HepG2 (cell line): ENCODE measurements at regions not wholly inside any gene's neighbourhood (a gene's known extent, or its start where the extent isn't known, plus 50 kb on each side); places are given as distances from the start of the nearest gene placed in this dataset.

Source experiments
- CREBL2 ChIP-seq: sonication (generic); formaldehyde crosslinking; IDR thresholded peaks from 2 replicates; pipeline ENCODE4 v1.8.1; 2023; ENCODE audit warnings: missing genetic modification reagents, mild to moderate bottlenecking, borderline replicate concordance
- EZH2 ChIP-seq: conservative IDR thresholded peaks from 2 replicates; pipeline ENCODE4 v1.6.1; 2012; ENCODE audit warnings: mild to moderate bottlenecking, low read depth, low read length, moderate library complexity
- JARID2 ChIP-seq: sonication (generic); formaldehyde crosslinking; IDR thresholded peaks from 2 replicates; pipeline ENCODE4 v1.8.1; 2023; ENCODE audit warnings: missing genetic modification reagents, inconsistent platforms; ENCODE audit not compliant: insufficient replicate concordance
- MAFF ChIP-seq: IDR thresholded peaks from 2 replicates; pipeline ENCODE4 v1.6.1; 2011; ENCODE audit warnings: low read depth, low read length, improper control_type of control experiment
- MZF1 ChIP-seq: sonication (generic); formaldehyde crosslinking; IDR thresholded peaks from 2 replicates; pipeline ENCODE4 v1.8.1; 2023; ENCODE audit warnings: mild to moderate bottlenecking, missing genetic modification reagents, borderline replicate concordance
- NFKBIZ ChIP-seq: IDR thresholded peaks from 2 replicates; pipeline ENCODE4 v1.6.1; 2018; ENCODE audit warnings: missing genetic modification reagents, missing compliant biosample characterization
- SMYD3 ChIP-seq: sonication (generic); formaldehyde crosslinking; IDR thresholded peaks from 2 replicates; pipeline ENCODE4 v1.8.1; 2023; ENCODE audit warnings: mild to moderate bottlenecking, missing genetic modification reagents
- SP2 ChIP-seq: sonication (generic); formaldehyde crosslinking; IDR thresholded peaks from 2 replicates; pipeline ENCODE4 v1.5.1; 2020; ENCODE audit warnings: mild to moderate bottlenecking, missing genetic modification reagents
- TEAD2 ChIP-seq: sonication (generic); formaldehyde crosslinking; IDR thresholded peaks from 2 replicates; pipeline ENCODE4 v1.9.0; 2021; ENCODE audit warnings: missing genetic modification reagents
- THAP7 ChIP-seq: sonication (generic); formaldehyde crosslinking; IDR thresholded peaks from 2 replicates; pipeline ENCODE4 v1.8.1; 2023; ENCODE audit warnings: mild to moderate bottlenecking, missing genetic modification reagents
- TMF1 ChIP-seq: sonication (generic); formaldehyde crosslinking; IDR thresholded peaks from 2 replicates; pipeline ENCODE4 v1.8.1; 2022; ENCODE audit warnings: low read depth, missing genetic modification reagents
- XBP1 ChIP-seq: sonication (generic); formaldehyde crosslinking; IDR thresholded peaks from 2 replicates; pipeline ENCODE4 v1.5.0; 2020; ENCODE audit warnings: missing genetic modification reagents
- ZFP91 ChIP-seq: sonication (generic); formaldehyde crosslinking; IDR thresholded peaks from 2 replicates; pipeline ENCODE4 v1.9.0; 2022; ENCODE audit warnings: missing genetic modification reagents, mild to moderate bottlenecking, borderline replicate concordance
- ZNF629 ChIP-seq: sonication (generic); formaldehyde crosslinking; conservative IDR thresholded peaks from 2 replicates; pipeline ENCODE4 v1.5.0; 2020; ENCODE audit warnings: missing genetic modification reagents
- ZSCAN12 ChIP-seq: sonication (generic); formaldehyde crosslinking; IDR thresholded peaks from 2 replicates; pipeline ENCODE4 v1.9.0; 2021; ENCODE audit warnings: mild to moderate bottlenecking, missing genetic modification reagents
- ZSCAN25 ChIP-seq: sonication (generic); formaldehyde crosslinking; IDR thresholded peaks from 2 replicates; pipeline ENCODE4 v1.8.0; 2022; ENCODE audit warnings: mild to moderate bottlenecking, missing genetic modification reagents
- ZSCAN31 ChIP-seq: sonication (generic); formaldehyde crosslinking; IDR thresholded peaks from 2 replicates; pipeline ENCODE4 v1.5.0; 2020; ENCODE audit warnings: low read depth, mild to moderate bottlenecking, missing genetic modification reagents
- TF ChIP-seq, protein P1 (sequence below): sonication (generic); formaldehyde crosslinking; IDR thresholded peaks from 2 replicates; pipeline ENCODE4 v1.4.0; 2020; ENCODE audit warnings: missing genetic modification reagents, mild to moderate bottlenecking, borderline replicate concordance
- TF ChIP-seq, protein P2 (sequence below): sonication (generic); formaldehyde crosslinking; conservative IDR thresholded peaks from 2 replicates; pipeline ENCODE4 v1.8.0; 2022; ENCODE audit warnings: low read depth, missing genetic modification reagents
- TF ChIP-seq, protein P3 (sequence below): sonication (generic); formaldehyde crosslinking; IDR thresholded peaks from 2 replicates; pipeline ENCODE4 v1.5.0; 2020; ENCODE audit warnings: mild to moderate bottlenecking, missing genetic modification reagents

DNA sequence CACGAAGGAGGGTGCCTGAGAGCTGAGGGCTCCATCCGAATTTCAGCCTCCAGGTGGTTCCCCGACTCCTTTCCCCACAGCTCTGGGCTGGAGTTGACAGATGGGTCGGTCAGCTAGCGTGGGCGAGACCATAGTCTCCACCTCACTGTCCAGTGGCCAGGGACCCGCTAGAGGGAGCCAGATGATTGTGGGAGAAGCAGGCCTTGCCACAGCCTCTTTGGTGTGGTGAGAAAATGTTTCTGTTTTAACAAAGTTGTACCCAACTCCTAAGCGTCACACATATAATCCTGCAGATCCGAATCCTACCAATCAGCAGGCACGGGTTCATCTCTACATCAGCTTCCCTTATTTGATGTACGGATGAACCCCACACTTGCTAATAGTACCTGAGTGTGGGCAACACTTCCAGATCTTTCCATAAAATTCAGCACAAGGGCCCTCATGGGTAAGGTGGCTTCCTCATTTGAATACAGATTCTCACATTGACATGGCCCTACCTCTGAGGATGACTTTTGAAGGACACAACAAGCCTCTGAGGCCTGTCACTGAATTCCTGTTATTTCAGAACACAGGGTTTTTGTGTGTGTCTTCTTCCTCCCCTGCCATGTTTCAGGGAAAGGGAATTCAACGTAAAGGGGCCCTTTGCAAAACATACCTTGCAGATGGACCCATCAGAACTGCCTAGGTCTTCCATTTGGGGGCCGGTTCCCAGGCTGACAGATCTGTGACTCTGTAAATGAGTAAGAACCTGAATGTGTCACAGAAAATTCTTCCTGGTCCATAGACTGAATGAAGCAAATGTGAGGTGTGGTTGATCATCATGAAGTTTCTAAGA lies 103.2 kb upstream of the DUSP22 start (continued):
- TF ChIP-seq CREBL2 (no peak), ZSCAN25 (CRISPR knock-in tag) (no peak), XBP1 (CRISPR knock-in tag) (no peak), JARID2 (no peak), EZH2 (no peak), NFKBIZ (CRISPR knock-in tag) (no peak), MZF1 (CRISPR knock-in tag) (no peak), MAFF (no peak), ZNF629 (CRISPR knock-in tag) (peak; percentile 43; the same call in 1 of the 2 replicates), TEAD2 (0 out of 2 replicates have a peak, but pooled peaks have one; percentile 38), ZFP91 (CRISPR knock-in tag) (peak; percentile 79; the same call in 1 of the 2 replicates), SMYD3 (no peak), ZSCAN31 (no peak), THAP7 (CRISPR knock-in tag) (0 out of 2 replicates have a peak, but pooled peaks have one; percentile 27), SP2 (CRISPR knock-in tag) (no peak), ZSCAN12 (CRISPR knock-in tag) (no peak), TMF1 (CRISPR knock-in tag) (no peak)
- TF ChIP-seq, protein P1, sequence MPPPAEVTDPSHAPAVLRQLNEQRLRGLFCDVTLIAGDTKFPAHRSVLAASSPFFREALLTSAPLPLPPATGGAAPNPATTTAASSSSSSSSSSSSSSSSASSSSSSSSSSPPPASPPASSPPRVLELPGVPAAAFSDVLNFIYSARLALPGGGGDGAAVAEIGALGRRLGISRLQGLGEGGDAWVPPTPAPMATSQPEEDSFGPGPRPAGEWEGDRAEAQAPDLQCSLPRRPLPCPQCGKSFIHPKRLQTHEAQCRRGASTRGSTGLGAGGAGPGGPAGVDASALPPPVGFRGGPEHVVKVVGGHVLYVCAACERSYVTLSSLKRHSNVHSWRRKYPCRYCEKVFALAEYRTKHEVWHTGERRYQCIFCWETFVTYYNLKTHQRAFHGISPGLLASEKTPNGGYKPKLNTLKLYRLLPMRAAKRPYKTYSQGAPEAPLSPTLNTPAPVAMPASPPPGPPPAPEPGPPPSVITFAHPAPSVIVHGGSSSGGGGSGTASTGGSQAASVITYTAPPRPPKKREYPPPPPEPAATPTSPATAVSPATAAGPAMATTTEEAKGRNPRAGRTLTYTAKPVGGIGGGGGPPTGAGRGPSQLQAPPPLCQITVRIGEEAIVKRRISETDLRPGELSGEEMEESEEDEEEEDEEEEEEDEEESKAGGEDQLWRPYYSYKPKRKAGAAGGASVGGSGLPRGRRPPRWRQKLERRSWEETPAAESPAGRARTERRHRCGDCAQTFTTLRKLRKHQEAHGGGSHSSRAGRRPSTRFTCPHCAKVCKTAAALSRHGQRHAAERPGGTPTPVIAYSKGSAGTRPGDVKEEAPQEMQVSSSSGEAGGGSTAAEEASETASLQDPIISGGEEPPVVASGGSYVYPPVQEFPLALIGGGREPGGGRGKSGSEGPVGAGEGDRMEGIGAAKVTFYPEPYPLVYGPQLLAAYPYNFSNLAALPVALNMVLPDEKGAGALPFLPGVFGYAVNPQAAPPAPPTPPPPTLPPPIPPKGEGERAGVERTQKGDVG (CRISPR knock-in tag), result no peak
- TF ChIP-seq, protein P2, sequence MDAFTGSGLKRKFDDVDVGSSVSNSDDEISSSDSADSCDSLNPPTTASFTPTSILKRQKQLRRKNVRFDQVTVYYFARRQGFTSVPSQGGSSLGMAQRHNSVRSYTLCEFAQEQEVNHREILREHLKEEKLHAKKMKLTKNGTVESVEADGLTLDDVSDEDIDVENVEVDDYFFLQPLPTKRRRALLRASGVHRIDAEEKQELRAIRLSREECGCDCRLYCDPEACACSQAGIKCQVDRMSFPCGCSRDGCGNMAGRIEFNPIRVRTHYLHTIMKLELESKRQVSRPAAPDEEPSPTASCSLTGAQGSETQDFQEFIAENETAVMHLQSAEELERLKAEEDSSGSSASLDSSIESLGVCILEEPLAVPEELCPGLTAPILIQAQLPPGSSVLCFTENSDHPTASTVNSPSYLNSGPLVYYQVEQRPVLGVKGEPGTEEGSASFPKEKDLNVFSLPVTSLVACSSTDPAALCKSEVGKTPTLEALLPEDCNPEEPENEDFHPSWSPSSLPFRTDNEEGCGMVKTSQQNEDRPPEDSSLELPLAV (CRISPR knock-in tag), result no peak
- TF ChIP-seq, protein P3, sequence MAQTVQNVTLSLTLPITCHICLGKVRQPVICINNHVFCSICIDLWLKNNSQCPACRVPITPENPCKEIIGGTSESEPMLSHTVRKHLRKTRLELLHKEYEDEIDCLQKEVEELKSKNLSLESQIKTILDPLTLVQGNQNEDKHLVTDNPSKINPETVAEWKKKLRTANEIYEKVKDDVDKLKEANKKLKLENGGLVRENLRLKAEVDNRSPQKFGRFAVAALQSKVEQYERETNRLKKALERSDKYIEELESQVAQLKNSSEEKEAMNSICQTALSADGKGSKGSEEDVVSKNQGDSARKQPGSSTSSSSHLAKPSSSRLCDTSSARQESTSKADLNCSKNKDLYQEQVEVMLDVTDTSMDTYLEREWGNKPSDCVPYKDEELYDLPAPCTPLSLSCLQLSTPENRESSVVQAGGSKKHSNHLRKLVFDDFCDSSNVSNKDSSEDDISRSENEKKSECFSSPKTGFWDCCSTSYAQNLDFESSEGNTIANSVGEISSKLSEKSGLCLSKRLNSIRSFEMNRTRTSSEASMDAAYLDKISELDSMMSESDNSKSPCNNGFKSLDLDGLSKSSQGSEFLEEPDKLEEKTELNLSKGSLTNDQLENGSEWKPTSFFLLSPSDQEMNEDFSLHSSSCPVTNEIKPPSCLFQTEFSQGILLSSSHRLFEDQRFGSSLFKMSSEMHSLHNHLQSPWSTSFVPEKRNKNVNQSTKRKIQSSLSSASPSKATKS (CRISPR knock-in tag), result no peak
